ENCODE measurements at regions not wholly inside any gene's neighbourhood (a gene's known extent, or its start where the extent isn't known, plus 50 kb on each side); places are given as distances from the start of the nearest gene placed in this dataset.

- POLR2A ChIA-PET (ENCODE audit: partially characterized antibody), result no interaction called here
- H3K14ac ChIP-seq (ENCODE audit: insufficient read length), result no peak overlapping the region
- H3K23ac ChIP-seq (ENCODE audit: insufficient read length), result no peak overlapping the region
- H3K4me3 ChIP-seq (ENCODE audit: extremely low read depth in 1 of 4, insufficient read depth in 2 of 4, low read depth in 3 of 4, low read length in 4 of 4), result no peak overlapping the region
- no peaks in the 10 kb centered on the region for H3K79me2 ChIP-seq (ENCODE audit: control insufficient read depth in 1 of 2, insufficient read depth in 2 of 2, low read length in 2 of 2)
- H3K79me1 ChIP-seq (ENCODE audit: low read depth, low read length), result no peaks in the 10 kb centered on the region
- H3K18ac ChIP-seq (ENCODE audit: extremely low read depth, low read length), result no peak overlapping the region
- H2BK12ac ChIP-seq (ENCODE audit: low read depth, low read length), result no peak overlapping the region
- no peaks in the 10 kb centered on the region for H3K23me2 ChIP-seq (ENCODE audit: low read depth, low read length)
- no peak overlapping the region for H3K56ac ChIP-seq (replicated peaks; ENCODE audit: insufficient read length, low read depth, low read length)
- H3K27me3 ChIP-seq (replicated peaks in 1 of 4; ENCODE audit: control insufficient read depth in 3 of 4, extremely low read depth in 1 of 4, insufficient read depth in 3 of 4, low read length in 3 of 4), result peaks cover 0 to 1% (median 0%) of the 10 kb centered on the region in 4 experiments; a peak in 1 of 7 replicates
- TF ChIP-seq NRF1 (IDR thresholded peaks at IDR 0.05; ENCODE audit: low read depth, low read length), result no peak
- TF ChIP-seq GTF2F1 (IDR thresholded peaks at IDR 0.05; ENCODE audit: borderline replicate concordance, low read depth, low read length), result no peak
- no peak overlapping the region for H2BK120ac ChIP-seq (replicated peaks; ENCODE audit: low read depth, low read length)
- H3K9ac ChIP-seq (replicated peaks in 1 of 4; ENCODE audit: extremely low read depth in 1 of 4, low read depth in 3 of 4, low read length in 3 of 4), result no peak overlapping the region
- no peak overlapping the region for H4K5ac ChIP-seq (ENCODE audit: insufficient read length, low read depth, low read length)
- no peak overlapping the region for H2BK5ac ChIP-seq (ENCODE audit: low read depth, low read length)
- H2AK5ac ChIP-seq (ENCODE audit: low read depth, low read length), result no peak overlapping the region
- H3K4me1 ChIP-seq (replicated peaks in 1 of 4; ENCODE audit: control insufficient read depth in 3 of 4, insufficient read depth in 4 of 4, low read length in 3 of 4), result no peaks in the 10 kb centered on the region
- DNase-seq (ENCODE audit: low read depth in 1 of 2, low spot score in 2 of 2), result no peak
- CTCF ChIA-PET (ENCODE audit: partially characterized antibody), result no interaction called here
- no peak overlapping the region for H3K4me2 ChIP-seq (ENCODE audit: insufficient read depth in 1 of 2, low read depth in 2 of 2, low read length in 2 of 2)
- H4K20me1 ChIP-seq (replicated peaks in 1 of 2; ENCODE audit: control insufficient read depth in 1 of 2, insufficient read depth in 2 of 2, low read length in 2 of 2), result no peaks in the 10 kb centered on the region
- H2BK15ac ChIP-seq (ENCODE audit: low read length), result no peak overlapping the region
- H3K36me3 ChIP-seq (ENCODE audit: control insufficient read depth in 2 of 4, insufficient read depth in 4 of 4, low read length in 3 of 4), result no peaks in the 10 kb centered on the region
- H3K27ac ChIP-seq (ENCODE audit: low read depth, low read length), result no peak overlapping the region
- no peaks in the 10 kb centered on the region for H3K9me3 ChIP-seq (ENCODE audit: insufficient read depth in 2 of 2, low read depth in 1 of 2, low read length in 1 of 2)
- WGBS, 2 experiments (ENCODE audit: extremely low coverage in 1 of 2, insufficient coverage in 1 of 2, insufficient read length in 1 of 2, insufficient replicate concordance in 2 of 2, low coverage in 1 of 2, low lambda C conversion rate in 2 of 2, missing lambda C conversion rate in 1 of 2), result 76% methylated on average over 2 of the region's 2 CpGs; no CpG with 5 or more reads in 1 of the 2 experiments
- no peak overlapping the region for H4K8ac ChIP-seq (ENCODE audit: extremely low read depth, insufficient read depth, low read length)
- no peak overlapping the region for H2BK20ac ChIP-seq (ENCODE audit: low read length)
- no peak overlapping the region for H2AFZ ChIP-seq (ENCODE audit: low read length)
- no peak overlapping the region for H4K91ac ChIP-seq (replicated peaks; ENCODE audit: insufficient read length, low read length)
- no peak for FAIRE-seq
- H3K4ac ChIP-seq (replicated peaks; ENCODE audit: insufficient read length, low read depth, low read length), result no peak overlapping the region
Observed at GRCh38 chr18:30499721-30500120, 542.8 kb downstream of the DSC3 start.
